Lower lobe of right lung (tissue), 2 donors: ENCODE measurements at regions not wholly inside any gene's neighbourhood (a gene's known extent, or its start where the extent isn't known, plus 50 kb on each side); places are given as distances from the start of the nearest gene placed in this dataset.

Experiments used
- ATAC-seq, 2 donors: fragments of 200-7000 bp; cut with Tn5 transposase; one replicate each; pipeline ENCODE4 v1.9.1; 2020 to 2022; ENCODE audit warnings: mild to moderate bottlenecking in 2 of 2, moderate library complexity in 2 of 2
- DNase-seq: peaks from one replicate; pipeline ENCODE4 v3.0.0-alpha.2; 2020
- H3K27ac ChIP-seq: fragments of 200-600 bp; one replicate; pipeline ENCODE4 v1.8.0; 2022
- H3K27me3 ChIP-seq: fragments of 200-600 bp; one replicate; pipeline ENCODE4 v1.8.0; 2022; ENCODE audit warnings: low read depth
- H3K36me3 ChIP-seq: fragments of 200-600 bp; one replicate; pipeline ENCODE4 v1.8.0; 2022; ENCODE audit warnings: mild to moderate bottlenecking
- H3K4me1 ChIP-seq: fragments of 200-600 bp; one replicate; pipeline ENCODE4 v1.8.0; 2022
- H3K4me3 ChIP-seq: fragments of 200-600 bp; one replicate; pipeline ENCODE4 v1.8.0; 2022; ENCODE audit warnings: mild to moderate bottlenecking
- H3K9me3 ChIP-seq: fragments of 200-600 bp; one replicate; pipeline ENCODE4 v1.8.0; 2022
- CTCF ChIP-seq: fragments of 200-600 bp; IDR thresholded peaks from one replicate; pipeline ENCODE4 v1.8.0; 2022; ENCODE audit warnings: antibody characterized with exemption, mild to moderate bottlenecking
- intact Hi-C: fragments of 100-400 bp; cut with DNase I; formaldehyde crosslinking; loops from one replicate; pipeline ENCODE4 v1.11.0; 2022
- donor health status: DM: no; HTN: yes; CAD: no; lungs with severe emphysema.

- intact Hi-C loops: no loop called here
- Histone ChIP-seq H3K36me3 (no peaks in the 10 kb centered on the region), H3K4me1 (peaks cover 10% of the 10 kb centered on the region), H3K9me3 (no peaks in the 10 kb centered on the region), H3K4me3 (no peak overlapping the region), H3K27ac (no peak overlapping the region), H3K27me3 (no peaks in the 10 kb centered on the region)
- ATAC-seq (no peak), DNase-seq (no peak)
- no peak for TF ChIP-seq CTCF
These were observed 97.9 kb upstream of the PDE5A start for GRCh38 chr4:119726505-119726904.

- Histone ChIP-seq H3K4me1 (peaks cover 9% of the 10 kb centered on the region), H3K9me3 (no peaks in the 10 kb centered on the region), H3K36me3 (no peaks in the 10 kb centered on the region), H3K4me3 (no peak overlapping the region), H3K27me3 (no peaks in the 10 kb centered on the region), H3K27ac (no peak overlapping the region)
- no peak for TF ChIP-seq CTCF
- DNase-seq (no peak), ATAC-seq (no peak)
- intact Hi-C loops: no loop called here
These were observed 97.2 kb upstream of the PDE5A start for GRCh38 chr4:119725688-119726330.

GRCh38 chr4:119725011-119725410 is 96.4 kb upstream of the PDE5A start:
- H3K9me3 ChIP-seq: no peaks in the 10 kb centered on the region
- no peaks in the 10 kb centered on the region for H3K27me3 ChIP-seq
- H3K36me3 ChIP-seq: no peaks in the 10 kb centered on the region
- H3K4me1 ChIP-seq: peaks cover under 1% of the 10 kb centered on the region
- TF ChIP-seq CTCF: no peak
- no peak for ATAC-seq
- intact Hi-C loops: no loop called here
- no peak overlapping the region for H3K4me3 ChIP-seq
- no peak overlapping the region for H3K27ac ChIP-seq
- no peak for DNase-seq

- intact Hi-C loops: no loop called here
- H3K36me3 ChIP-seq: no peaks in the 10 kb centered on the region
- H3K9me3 ChIP-seq: no peaks in the 10 kb centered on the region
These were observed 94.1 kb upstream of the PDE5A start for GRCh38 chr4:119722670-119723069.

GRCh38 chr4:119721878-119722277 is 93.3 kb upstream of the PDE5A start:
- ATAC-seq: no peak

More at GRCh38 chr4:119722670-119723069, 94.1 kb upstream of the PDE5A start:
- TF ChIP-seq CTCF: no peak
- ATAC-seq (no peak), DNase-seq (no peak)
- Histone ChIP-seq H3K27me3 (no peaks in the 10 kb centered on the region), H3K4me1 (no peaks in the 10 kb centered on the region), H3K4me3 (no peak overlapping the region), H3K27ac (no peak overlapping the region)

More at GRCh38 chr4:119721878-119722277, 93.3 kb upstream of the PDE5A start:
- intact Hi-C loops: no loop called here
- Histone ChIP-seq H3K27ac (no peak overlapping the region), H3K4me3 (no peak overlapping the region), H3K9me3 (peaks cover under 1% of the 10 kb centered on the region), H3K27me3 (no peaks in the 10 kb centered on the region), H3K4me1 (no peaks in the 10 kb centered on the region), H3K36me3 (no peaks in the 10 kb centered on the region)
- no peak for TF ChIP-seq CTCF
- no peak for DNase-seq
